ENCODE measurements at regions not wholly inside any gene's neighbourhood (a gene's known extent, or its start where the extent isn't known, plus 50 kb on each side); places are given as distances from the start of the nearest gene placed in this dataset.
"Not testable (repeated sequence)": the region's sequence is repeated elsewhere in the genome, so short reads cannot be mapped to it uniquely, and the experiment has no call there.

- DNase-seq (ENCODE audit: low spot score): no peak
- ATAC-seq: no peak
Observed at GRCh38 chr2:228433721-228434120, 252.2 kb upstream of the SPHKAP start.

GRCh38 chr2:228432116-228432515, 250.6 kb upstream of the SPHKAP start:
- DNase-seq (ENCODE audit: low spot score) (no peak), ATAC-seq (no peak)

GRCh38 chr2:228430986-228431385, 249.5 kb upstream of the SPHKAP start:
- ATAC-seq (no peak), DNase-seq (ENCODE audit: low spot score) (no peak)

- ATAC-seq (no peak), DNase-seq (ENCODE audit: low spot score) (no peak)
Observed at GRCh38 chr2:228426502-228427216, 245.2 kb upstream of the SPHKAP start.

GRCh38 chr2:228425411-228426060, 244.0 kb upstream of the SPHKAP start:
- not testable (repeated sequence) for DNase-seq (ENCODE audit: low spot score); ATAC-seq

GRCh38 chr2:228417956-228418355, 236.5 kb upstream of the SPHKAP start:
- no peak for DNase-seq (ENCODE audit: low spot score)
- ATAC-seq: no peak

- no peak for ATAC-seq
- DNase-seq (ENCODE audit: low spot score): no peak
Observed at GRCh38 chr2:228417526-228417925, 236.0 kb upstream of the SPHKAP start.

- ATAC-seq: no peak
Observed at GRCh38 chr2:228410061-228410460, 228.6 kb upstream of the SPHKAP start.

GRCh38 chr2:228409493-228409892, 228.0 kb upstream of the SPHKAP start:
- no peak for ATAC-seq
- DNase-seq (ENCODE audit: low spot score): no peak

More at GRCh38 chr2:228410061-228410460, 228.6 kb upstream of the SPHKAP start:
- DNase-seq (ENCODE audit: low spot score): no peak

- ATAC-seq: no peak
Observed at GRCh38 chr2:228408529-228409227, 227.2 kb upstream of the SPHKAP start.

GRCh38 chr2:228407821-228408220, 226.3 kb upstream of the SPHKAP start:
- ATAC-seq (no peak), DNase-seq (ENCODE audit: low spot score) (no peak)

More at GRCh38 chr2:228408529-228409227, 227.2 kb upstream of the SPHKAP start:
- DNase-seq (ENCODE audit: low spot score): no peak

- ATAC-seq: peak; percentile 63
- no peak for DNase-seq (ENCODE audit: low spot score)
Observed at GRCh38 chr2:228401065-228401912, 219.8 kb upstream of the SPHKAP start.

- DNase-seq (ENCODE audit: low spot score): no peak
Observed at GRCh38 chr2:228387776-228388175, 206.3 kb upstream of the SPHKAP start.

GRCh38 chr2:228378696-228379425, 197.4 kb upstream of the SPHKAP start:
- ATAC-seq (no peak), DNase-seq (ENCODE audit: low spot score) (no peak)

More at GRCh38 chr2:228387776-228388175, 206.3 kb upstream of the SPHKAP start:
- ATAC-seq: no peak

GRCh38 chr2:228378233-228378632, 196.7 kb upstream of the SPHKAP start:
- ATAC-seq (no peak), DNase-seq (ENCODE audit: low spot score) (no peak)

GRCh38 chr2:228377533-228377932, 196.0 kb upstream of the SPHKAP start:
- ATAC-seq: no peak
- no peak for DNase-seq (ENCODE audit: low spot score)

- ATAC-seq (no peak), DNase-seq (ENCODE audit: low spot score) (no peak)
Observed at GRCh38 chr2:228374741-228375140, 193.3 kb upstream of the SPHKAP start.

- DNase-seq (ENCODE audit: low spot score): no peak
- no peak for ATAC-seq
Observed at GRCh38 chr2:228373191-228373590, 191.7 kb upstream of the SPHKAP start.

GRCh38 chr2:228372212-228372611, 190.7 kb upstream of the SPHKAP start:
- no peak for DNase-seq (ENCODE audit: low spot score)
- ATAC-seq: no peak

GRCh38 chr2:228369400-228370031, 188.0 kb upstream of the SPHKAP start:
- DNase-seq (ENCODE audit: low spot score) (no peak), ATAC-seq (no peak)

Measured in left lobe of liver (tissue), 2 donors.